Femur (tissue), 1 donor: ENCODE measurements at regions not wholly inside any gene's neighbourhood (a gene's known extent, or its start where the extent isn't known, plus 50 kb on each side); places are given as distances from the start of the nearest gene placed in this dataset.
"Not testable (repeated sequence)": the region's sequence is repeated elsewhere in the genome, so short reads cannot be mapped to it uniquely, and the experiment has no call there.

ENCODE experiments used
- DNase-seq: peaks from one replicate; pipeline ENCODE4 v3.0.0-alpha.2; 2017

DNA sequence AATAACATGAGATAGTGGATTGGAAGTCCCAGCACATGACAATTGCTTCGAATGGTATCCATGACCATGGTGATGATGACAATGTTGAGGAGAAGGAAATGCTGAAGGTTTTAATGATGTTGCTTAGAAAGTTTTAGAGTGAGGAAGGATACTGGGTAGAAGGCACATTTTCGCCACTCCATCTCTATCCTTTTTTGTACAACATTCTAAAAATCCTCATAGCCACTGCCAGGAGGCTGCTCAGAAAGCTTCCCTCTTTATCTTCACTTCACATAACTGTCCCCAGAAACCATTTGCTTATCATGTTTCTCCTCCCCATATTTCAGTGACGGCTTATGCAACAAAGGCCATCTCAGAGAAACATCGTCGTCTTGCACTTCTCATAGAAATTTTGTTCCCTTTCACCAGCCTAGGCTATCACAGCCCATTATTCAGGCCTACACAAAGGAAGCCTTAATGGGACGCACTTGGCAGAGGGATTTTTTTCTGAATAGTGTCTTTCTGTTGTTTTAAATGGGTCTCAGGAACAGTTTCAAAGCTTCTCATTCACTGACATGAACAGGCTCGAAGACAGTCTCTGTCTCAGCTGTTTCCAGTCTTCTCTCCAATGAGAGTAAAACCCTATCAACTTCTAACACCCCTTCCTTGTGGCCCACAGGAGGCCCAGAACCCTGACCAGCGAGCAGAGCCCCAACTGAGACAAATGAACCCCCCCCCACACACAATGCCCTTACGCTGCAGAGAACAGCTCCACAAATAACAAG lies 506.7 kb downstream of the HAPSTR1 start:
- DNase-seq: no peak

GRCh38 chr16:9598731-9599083 lies 507.3 kb downstream of the HAPSTR1 start:
- no peak for DNase-seq

GRCh38 chr16:9599415-9600120 lies 508.1 kb downstream of the HAPSTR1 start:
- DNase-seq: peak; percentile 34

GRCh38 chr16:9602189-9602588 lies 510.7 kb downstream of the HAPSTR1 start:
- DNase-seq: peak; percentile 20

- no peak for DNase-seq
Measured at GRCh38 chr16:9603316-9603715, 511.9 kb downstream of the HAPSTR1 start.

DNA sequence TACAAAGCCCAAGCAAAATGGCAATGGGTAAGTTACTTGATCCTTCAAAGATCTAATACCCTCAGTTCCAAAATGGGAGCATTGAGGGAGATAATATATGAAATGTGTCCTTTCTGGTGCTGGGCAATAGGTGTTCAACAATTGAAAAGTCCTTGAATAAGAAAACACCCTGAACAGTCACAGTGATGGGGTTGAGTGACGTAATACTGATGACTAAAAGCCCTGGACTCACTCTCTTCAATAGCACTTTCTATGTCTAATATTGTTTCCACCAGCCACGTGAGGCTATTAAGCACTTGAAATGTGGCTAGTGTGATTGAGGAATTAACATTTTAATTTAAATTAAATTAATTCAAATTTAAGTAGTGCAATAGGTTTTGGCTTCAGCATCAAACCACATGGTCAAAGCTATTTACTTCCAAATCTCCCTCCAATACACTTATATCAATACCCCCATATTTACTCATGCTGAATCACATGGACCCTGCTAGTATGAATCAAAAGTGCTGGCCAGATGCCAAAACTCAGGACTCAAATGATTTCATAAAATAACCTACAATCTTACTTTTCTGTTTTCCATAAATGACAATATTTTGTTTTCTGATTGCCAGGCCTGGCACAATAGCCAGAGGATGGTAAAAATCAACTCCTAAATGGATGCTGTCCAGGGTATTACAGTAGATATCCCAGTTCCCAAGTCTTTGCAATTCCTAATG lies 516.2 kb downstream of the HAPSTR1 start:
- DNase-seq: no peak

DNA sequence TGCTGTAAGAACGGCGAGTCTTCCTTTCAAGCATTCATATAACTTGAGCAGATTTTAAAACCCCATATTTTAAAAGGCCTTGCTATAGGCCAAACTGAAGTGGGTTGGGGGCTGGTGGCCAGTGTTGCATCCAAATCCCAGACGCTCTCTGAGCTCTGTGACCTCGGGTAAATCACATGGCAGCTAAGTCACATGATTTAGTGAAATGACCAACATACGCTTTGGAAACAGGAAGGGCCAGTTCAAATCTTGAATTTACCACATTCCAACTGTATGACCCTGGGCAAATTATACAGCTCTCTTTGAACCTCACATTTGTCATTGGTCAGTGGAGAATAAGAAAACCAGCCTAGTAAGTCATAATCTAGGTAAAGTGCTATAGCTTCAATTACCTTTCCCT lies 519.3 kb downstream of the HAPSTR1 start:
- DNase-seq: no peak

DNA sequence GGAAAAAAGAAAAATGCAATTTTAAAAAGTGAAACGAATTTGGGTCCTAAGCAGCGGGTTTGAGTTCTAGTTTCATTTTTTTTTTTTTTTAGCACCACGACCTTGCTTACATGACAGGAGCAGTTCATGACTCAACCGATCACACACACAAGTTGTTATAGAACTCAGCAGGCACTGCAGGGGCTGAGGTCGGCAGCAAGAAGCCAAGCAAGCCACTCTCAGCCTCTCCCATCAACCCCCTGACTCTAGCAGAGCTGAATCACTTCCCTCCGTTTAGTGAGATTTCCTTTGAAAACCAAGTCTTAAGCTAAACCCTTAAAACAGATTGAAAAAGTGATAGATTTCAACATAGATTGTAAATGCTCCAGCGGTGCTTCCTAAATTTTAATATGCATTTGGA lies 520.8 kb downstream of the HAPSTR1 start:
- DNase-seq: no peak

DNA sequence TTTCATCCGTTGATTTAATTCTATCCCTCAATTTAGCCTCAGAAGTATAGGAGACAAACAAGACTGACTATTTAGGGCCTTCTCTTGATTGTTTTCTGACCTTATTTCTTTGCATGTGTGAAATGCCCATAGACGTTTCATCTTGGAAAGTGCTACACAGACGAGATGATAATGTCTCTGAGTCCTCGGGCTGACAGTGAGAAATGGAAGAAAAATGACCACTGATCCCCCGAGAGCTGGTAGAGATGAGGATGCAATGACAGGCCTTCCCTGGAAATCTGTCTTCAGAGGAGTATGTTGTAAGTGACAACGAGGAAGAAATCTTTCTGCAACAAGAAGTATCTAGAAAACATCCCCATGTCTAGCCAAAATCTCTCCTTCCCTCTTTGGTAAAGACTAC lies 522.9 kb downstream of the HAPSTR1 start:
- DNase-seq: no peak

GRCh38 chr16:9622268-9622667 lies 530.8 kb downstream of the HAPSTR1 start:
- no peak for DNase-seq

DNA sequence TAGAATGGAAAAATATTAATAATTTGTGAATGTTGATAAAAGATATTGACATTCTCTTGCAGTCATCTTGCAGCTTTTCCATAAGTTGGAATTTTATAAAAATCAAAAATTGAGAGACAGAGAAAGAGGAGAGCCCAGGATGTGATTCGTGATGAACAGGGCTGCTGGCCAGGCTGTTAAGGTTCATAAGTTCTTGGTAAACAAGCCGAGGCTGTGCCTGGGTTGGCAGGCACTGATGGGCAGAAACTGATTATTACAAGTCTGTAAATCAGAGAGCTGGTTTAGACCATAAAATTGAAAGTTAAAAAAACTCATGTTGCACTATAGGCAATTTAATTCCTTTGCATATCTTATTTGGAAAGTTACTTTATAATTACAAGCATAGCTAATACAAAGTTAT lies 533.7 kb downstream of the HAPSTR1 start:
- no peak for DNase-seq

GRCh38 chr16:9627427-9627826 lies 536.0 kb downstream of the HAPSTR1 start:
- DNase-seq: no peak

GRCh38 chr16:9630119-9630518 lies 538.7 kb downstream of the HAPSTR1 start:
- DNase-seq: no peak

- no peak for DNase-seq
Measured at GRCh38 chr16:9630985-9631384, 539.5 kb downstream of the HAPSTR1 start.

GRCh38 chr16:9633844-9634243 lies 542.4 kb downstream of the HAPSTR1 start:
- DNase-seq: no peak

DNA sequence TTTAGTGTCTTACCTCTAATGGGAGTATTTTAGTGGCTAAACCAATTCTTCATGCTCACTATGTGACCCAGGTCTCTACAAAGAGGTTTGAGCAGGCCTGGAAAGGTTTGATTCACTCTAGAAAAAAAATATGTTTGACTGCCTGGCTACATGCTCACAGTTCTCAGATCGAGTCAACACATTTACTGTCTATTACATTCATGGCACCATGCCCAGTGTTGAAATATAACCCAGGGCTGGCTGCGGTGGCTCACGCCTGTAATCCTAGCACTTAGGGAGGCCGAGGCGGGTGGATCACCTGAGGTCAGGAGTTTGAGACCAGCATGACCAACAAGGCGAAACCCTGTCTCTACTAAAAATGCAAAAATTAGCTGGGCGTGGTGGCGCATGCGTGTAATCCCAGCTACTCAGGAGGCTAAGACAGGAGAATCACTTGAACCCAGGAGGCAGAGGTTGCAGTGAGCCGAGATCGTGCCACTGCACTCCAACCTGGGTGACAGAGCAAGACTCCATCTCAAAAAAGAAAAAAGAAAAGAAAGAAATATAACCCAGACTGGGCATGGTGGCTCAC lies 543.8 kb downstream of the HAPSTR1 start:
- not testable (repeated sequence) for DNase-seq

GRCh38 chr16:9644258-9644657 lies 538.0 kb downstream of the GRIN2A start:
- no peak for DNase-seq

- DNase-seq: no peak
Measured at GRCh38 chr16:9645911-9646310, 536.3 kb downstream of the GRIN2A start.

GRCh38 chr16:9647981-9648701 lies 534.1 kb downstream of the GRIN2A start:
- no peak for DNase-seq

- no peak for DNase-seq
Measured at GRCh38 chr16:9650284-9650683, 531.9 kb downstream of the GRIN2A start.

- no peak for DNase-seq
Measured at GRCh38 chr16:9655051-9655450, 527.2 kb downstream of the GRIN2A start.

DNA sequence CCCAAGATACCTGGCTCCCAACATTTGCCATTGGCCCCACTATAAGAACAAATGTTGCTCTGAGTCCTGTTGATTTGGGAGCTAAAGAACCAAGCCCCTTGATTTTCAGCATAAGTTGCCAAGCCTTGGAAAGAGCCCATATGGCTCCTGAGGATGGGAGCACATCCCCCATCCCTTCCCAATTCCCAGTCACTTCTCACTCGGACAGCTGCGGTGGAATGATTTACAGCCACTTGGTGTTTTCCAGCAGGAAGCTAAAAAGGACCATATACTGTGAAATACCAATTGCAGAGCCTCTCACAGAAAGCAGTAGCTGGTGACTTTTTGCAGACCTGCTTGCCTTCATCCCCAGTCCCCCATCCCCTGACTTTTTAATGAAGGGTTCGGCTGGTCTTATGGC lies 524.6 kb downstream of the GRIN2A start:
- no peak for DNase-seq

- DNase-seq: no peak
Measured at GRCh38 chr16:9658164-9658563, 524.1 kb downstream of the GRIN2A start.
